ENCODE measurements at regions not wholly inside any gene's neighbourhood (a gene's known extent, or its start where the extent isn't known, plus 50 kb on each side); places are given as distances from the start of the nearest gene placed in this dataset.

GRCh38 chr5:91956738-91957137 is 573.6 kb upstream of the ARRDC3 start:
- H3K27ac ChIP-seq: no peak overlapping the region
- H3K9me3 ChIP-seq: no peaks in the 10 kb centered on the region
- DNase-seq (no peak), ATAC-seq (peak in 2 of 8 donors; percentile 50 to 70)
- WGBS, 2 donors: 40 to 55% methylated on average over 1 of the region's 1 CpG
- no peaks in the 10 kb centered on the region for H3K36me3 ChIP-seq
- H3K27me3 ChIP-seq: no peaks in the 10 kb centered on the region
- peaks cover 0 to 26% (median 4%) of the 10 kb centered on the region in 9 donors for H3K4me1 ChIP-seq
- intact Hi-C loops (cut with DNase I): no loop called here
- TF ChIP-seq CTCF (IDR thresholded peaks at IDR 0.05): no peak
- no peak overlapping the region for H3K4me3 ChIP-seq

- Histone ChIP-seq H3K9me3 (no peaks in the 10 kb centered on the region), H3K4me1 (peaks cover 0 to 27% (median 4%) of the 10 kb centered on the region in 9 donors), H3K36me3 (no peaks in the 10 kb centered on the region), H3K27me3 (no peaks in the 10 kb centered on the region), H3K4me3 (no peak overlapping the region), H3K27ac (peak overlapping the region in 4 of 10 donors; percentile 19 to 70 (median 44))
- intact Hi-C loops (cut with DNase I): no loop called here
- WGBS, 2 donors: 3 to 5% methylated on average over 2 of the region's 2 CpGs
- DNase-seq (peak; percentile 32 to 70), ATAC-seq (peak; percentile 55 to 95 (median 87))
- no peak for TF ChIP-seq CTCF (IDR thresholded peaks at IDR 0.05)
Observed at GRCh38 chr5:91955610-91956009, 572.5 kb upstream of the ARRDC3 start.

- H3K27me3 ChIP-seq: no peaks in the 10 kb centered on the region
- no peaks in the 10 kb centered on the region for H3K9me3 ChIP-seq
Observed at GRCh38 chr5:91954136-91954535, 571.0 kb upstream of the ARRDC3 start.

GRCh38 chr5:91950328-91950727 is 567.2 kb upstream of the ARRDC3 start:
- Histone ChIP-seq H3K9me3 (no peaks in the 10 kb centered on the region), H3K36me3 (no peaks in the 10 kb centered on the region), H3K27me3 (no peaks in the 10 kb centered on the region), H3K4me3 (no peak overlapping the region), H3K27ac (no peak overlapping the region), H3K4me1 (peaks cover 0 to 9% (median 0%) of the 10 kb centered on the region in 9 donors)
- 47 to 53% methylated on average over 2 of the region's 2 CpGs for WGBS, 2 donors
- no peak for DNase-seq
- peak in 1 of 8 donors; percentile 35 for ATAC-seq
- TF ChIP-seq CTCF (IDR thresholded peaks at IDR 0.05): no peak
- intact Hi-C loops (cut with DNase I): no loop called here

More at GRCh38 chr5:91954136-91954535, 571.0 kb upstream of the ARRDC3 start:
- no peak for ATAC-seq
- Histone ChIP-seq H3K4me1 (peaks cover 0 to 31% (median 4%) of the 10 kb centered on the region in 9 donors), H3K27ac (no peak overlapping the region), H3K36me3 (no peaks in the 10 kb centered on the region), H3K4me3 (no peak overlapping the region)
- no peak for TF ChIP-seq CTCF (IDR thresholded peaks at IDR 0.05)
- DNase-seq: no peak
- intact Hi-C loops (cut with DNase I): no loop called here

Measured in heart right ventricle (tissue), 16 donors.